Thyroid gland (tissue), 4 donors: ENCODE measurements at regions not wholly inside any gene's neighbourhood (a gene's known extent, or its start where the extent isn't known, plus 50 kb on each side); places are given as distances from the start of the nearest gene placed in this dataset.

Experiments
- DNase-seq, 2 donors: peaks; one replicate each; pipeline ENCODE4 v3.0.0-alpha.2; 2019
- H3K27ac ChIP-seq, 3 donors: fragments of 200-600 bp; sonication (generic); 1 replicate in 2 of 3; 2 replicates in 1 of 3; pipeline ENCODE4 v1.5.1; 2016 to 2019; ENCODE audit warnings: mild to moderate bottlenecking in 1 of 3, moderate library complexity in 1 of 3
- H3K27me3 ChIP-seq: fragments of 200-600 bp; sonication (generic); one replicate; pipeline ENCODE4 v1.5.1; 2019
- H3K36me3 ChIP-seq, 2 donors: fragments of 200-600 bp; sonication (generic); one replicate each; pipeline ENCODE4 v1.5.1; 2016 to 2019
- H3K4me1 ChIP-seq, 2 donors: fragments of 200-600 bp; sonication (generic); one replicate each; pipeline ENCODE4 v1.5.1; 2017 to 2019
- H3K4me3 ChIP-seq, 3 donors: fragments of 200-600 bp; sonication (generic); replicated peaks in 1 of 3; 1 replicate in 2 of 3; 2 replicates in 1 of 3; pipeline ENCODE4 v1.5.1; 2016; ENCODE audit warnings: mild to moderate bottlenecking in 1 of 3
- H3K9me3 ChIP-seq: fragments of 200-600 bp; sonication (generic); one replicate; pipeline ENCODE4 v1.5.1; 2017
- POLR2A ChIP-seq, 2 donors: fragments of 450-650 bp; IDR thresholded peaks; one replicate each; pipeline ENCODE4 v1.6.1; 2017; ENCODE audit warnings: antibody characterized with exemption in 2 of 2, mild to moderate bottlenecking in 2 of 2, moderate library complexity in 1 of 2
- WGBS, 2 donors: methylation state at CpG; one replicate each; pipeline ENCODE4 v1.1.5; 2017; 5-methylcytosine and 5-hydroxymethylcytosine counted together
- intact Hi-C: fragments of 100-400 bp; cut with DNase I; formaldehyde crosslinking; loops from one replicate; pipeline ENCODE4 v1.15.1; 2023
- TF ChIP-seq, protein P1 (sequence below), 6 experiments: fragments of 200-600 bp in 3 of 6; fragments of 450-650 bp in 3 of 6; sonication (generic) in 3 of 6; IDR thresholded peaks; one replicate each; pipeline ENCODE4 v1.5.1; 2016 to 2019; ENCODE audit warnings: antibody characterized with exemption in 6 of 6, mild to moderate bottlenecking in 2 of 6, inconsistent platforms in 1 of 6, moderate library complexity in 1 of 6

DNA sequence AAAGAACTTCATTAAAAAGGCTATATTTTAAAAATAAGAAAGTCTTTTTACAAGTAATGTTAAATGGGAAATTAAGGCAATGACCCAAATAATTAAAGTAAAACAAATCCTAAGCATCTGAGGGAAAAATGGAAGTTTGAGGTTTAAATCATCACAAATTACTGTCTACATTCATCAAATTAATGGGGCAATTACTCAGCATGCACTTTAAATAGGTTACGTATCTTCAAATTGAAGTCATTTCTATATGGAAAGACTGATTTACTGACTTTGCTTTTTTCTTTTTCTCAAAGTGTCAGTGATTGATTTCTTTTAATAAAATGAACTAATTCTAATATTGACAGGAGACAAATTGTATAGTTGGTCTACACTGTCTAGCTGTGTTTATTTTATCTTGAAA lies 1452.3 kb downstream of the NCAM2 start:
- intact Hi-C loops: no loop called here
- TF ChIP-seq, protein P1, sequence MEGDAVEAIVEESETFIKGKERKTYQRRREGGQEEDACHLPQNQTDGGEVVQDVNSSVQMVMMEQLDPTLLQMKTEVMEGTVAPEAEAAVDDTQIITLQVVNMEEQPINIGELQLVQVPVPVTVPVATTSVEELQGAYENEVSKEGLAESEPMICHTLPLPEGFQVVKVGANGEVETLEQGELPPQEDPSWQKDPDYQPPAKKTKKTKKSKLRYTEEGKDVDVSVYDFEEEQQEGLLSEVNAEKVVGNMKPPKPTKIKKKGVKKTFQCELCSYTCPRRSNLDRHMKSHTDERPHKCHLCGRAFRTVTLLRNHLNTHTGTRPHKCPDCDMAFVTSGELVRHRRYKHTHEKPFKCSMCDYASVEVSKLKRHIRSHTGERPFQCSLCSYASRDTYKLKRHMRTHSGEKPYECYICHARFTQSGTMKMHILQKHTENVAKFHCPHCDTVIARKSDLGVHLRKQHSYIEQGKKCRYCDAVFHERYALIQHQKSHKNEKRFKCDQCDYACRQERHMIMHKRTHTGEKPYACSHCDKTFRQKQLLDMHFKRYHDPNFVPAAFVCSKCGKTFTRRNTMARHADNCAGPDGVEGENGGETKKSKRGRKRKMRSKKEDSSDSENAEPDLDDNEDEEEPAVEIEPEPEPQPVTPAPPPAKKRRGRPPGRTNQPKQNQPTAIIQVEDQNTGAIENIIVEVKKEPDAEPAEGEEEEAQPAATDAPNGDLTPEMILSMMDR (IDR thresholded peaks at IDR 0.05): no peak
- TF ChIP-seq POLR2A (IDR thresholded peaks at IDR 0.05): no peak
- 82 to 93% methylated on average over 1 of the region's 1 CpG for WGBS, 2 donors
- no peak overlapping the region for H3K4me3 ChIP-seq
- no peaks in the 10 kb centered on the region for H3K9me3 ChIP-seq
- H3K27ac ChIP-seq: no peak overlapping the region
- H3K36me3 ChIP-seq: no peaks in the 10 kb centered on the region
- H3K27me3 ChIP-seq: no peaks in the 10 kb centered on the region
- H3K4me1 ChIP-seq: no peaks in the 10 kb centered on the region
- DNase-seq: no peak

DNA sequence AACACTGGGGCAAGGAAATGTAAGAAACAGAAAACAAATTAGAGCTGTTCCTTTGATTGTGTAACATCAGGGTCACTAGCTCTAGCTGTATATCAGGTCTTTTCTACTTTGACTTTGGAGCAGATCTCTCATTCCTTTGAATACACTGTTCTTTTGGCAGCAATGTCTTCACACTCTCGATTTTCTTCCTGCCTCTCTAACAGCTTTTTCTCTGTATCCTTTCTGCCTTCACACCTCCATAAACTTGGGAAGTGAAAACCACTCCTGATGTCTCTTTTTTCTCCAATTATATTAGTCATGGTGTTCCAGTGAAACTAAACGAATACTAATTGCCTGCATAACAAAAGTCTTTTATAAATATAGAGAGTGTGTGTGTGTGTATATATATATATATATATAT lies 1458.0 kb downstream of the NCAM2 start:
- no peak overlapping the region for H3K27ac ChIP-seq
- intact Hi-C loops: no loop called here
- TF ChIP-seq, protein P1 (IDR thresholded peaks at IDR 0.05): no peak
- no peak for TF ChIP-seq POLR2A (IDR thresholded peaks at IDR 0.05)
- WGBS, 2 donors: 63% methylated on average over 2 of the region's 2 CpGs
- H3K36me3 ChIP-seq: no peaks in the 10 kb centered on the region
- H3K27me3 ChIP-seq: no peaks in the 10 kb centered on the region
- H3K9me3 ChIP-seq: no peaks in the 10 kb centered on the region
- no peaks in the 10 kb centered on the region for H3K4me1 ChIP-seq
- no peak overlapping the region for H3K4me3 ChIP-seq
- DNase-seq: no peak

DNA sequence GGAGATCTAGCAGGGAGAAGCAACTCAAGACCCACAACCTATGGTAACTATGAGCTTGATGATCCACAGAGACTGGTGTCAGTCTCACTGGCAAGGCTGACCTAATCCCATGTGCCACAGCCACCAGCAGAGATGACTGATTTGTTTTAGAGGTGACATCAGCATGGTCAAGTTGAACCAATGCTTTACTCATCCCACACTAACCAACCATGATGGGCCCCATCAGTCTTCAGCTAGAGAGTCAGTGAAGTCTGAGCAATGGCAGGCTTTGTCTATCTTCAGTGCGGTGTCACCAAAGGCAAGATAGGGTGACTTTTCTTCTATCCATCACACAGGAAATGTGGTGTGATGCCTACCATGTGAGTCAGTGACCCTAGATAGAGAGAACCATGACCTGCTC lies 1470.7 kb downstream of the NCAM2 start:
- no peak overlapping the region for H3K4me3 ChIP-seq
- H3K9me3 ChIP-seq: no peaks in the 10 kb centered on the region
- no peak for TF ChIP-seq POLR2A (IDR thresholded peaks at IDR 0.05)
- TF ChIP-seq, protein P1 (IDR thresholded peaks at IDR 0.05): no peak
- no peaks in the 10 kb centered on the region for H3K36me3 ChIP-seq
- H3K27ac ChIP-seq: no peak overlapping the region
- no peaks in the 10 kb centered on the region for H3K4me1 ChIP-seq
- intact Hi-C loops: no loop called here
- no peak for DNase-seq
- H3K27me3 ChIP-seq: no peaks in the 10 kb centered on the region
- 86 to 100% methylated on average over 1 of the region's 1 CpG for WGBS, 2 donors

DNA sequence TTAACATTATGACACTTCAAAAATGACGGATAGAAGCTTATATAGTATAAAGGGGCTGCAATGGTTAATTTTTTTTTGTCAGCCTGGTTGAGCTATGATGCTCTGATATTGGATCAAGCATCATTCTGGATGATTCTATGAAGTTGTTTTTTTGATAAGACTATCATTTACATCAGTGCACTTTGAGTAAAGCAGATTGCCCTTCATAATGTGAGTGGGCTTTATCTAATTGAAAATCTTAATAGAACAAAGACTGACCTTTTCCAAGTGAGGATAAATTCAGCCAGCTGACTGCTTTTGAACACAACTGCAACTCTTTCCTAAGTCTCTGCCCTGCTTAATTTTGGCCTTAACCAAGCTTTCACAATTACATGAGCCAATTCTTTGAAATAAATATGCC lies 1476.2 kb downstream of the NCAM2 start:
- H3K9me3 ChIP-seq: no peaks in the 10 kb centered on the region
- H3K4me3 ChIP-seq: no peak overlapping the region
- no peaks in the 10 kb centered on the region for H3K36me3 ChIP-seq
- no peaks in the 10 kb centered on the region for H3K4me1 ChIP-seq
- DNase-seq: no peak
- no peak overlapping the region for H3K27ac ChIP-seq
- 84 to 86% methylated on average over 1 of the region's 1 CpG for WGBS, 2 donors
- no peak for TF ChIP-seq POLR2A (IDR thresholded peaks at IDR 0.05)
- TF ChIP-seq, protein P1 (IDR thresholded peaks at IDR 0.05): no peak
- no peaks in the 10 kb centered on the region for H3K27me3 ChIP-seq
- intact Hi-C loops: no loop called here

DNA sequence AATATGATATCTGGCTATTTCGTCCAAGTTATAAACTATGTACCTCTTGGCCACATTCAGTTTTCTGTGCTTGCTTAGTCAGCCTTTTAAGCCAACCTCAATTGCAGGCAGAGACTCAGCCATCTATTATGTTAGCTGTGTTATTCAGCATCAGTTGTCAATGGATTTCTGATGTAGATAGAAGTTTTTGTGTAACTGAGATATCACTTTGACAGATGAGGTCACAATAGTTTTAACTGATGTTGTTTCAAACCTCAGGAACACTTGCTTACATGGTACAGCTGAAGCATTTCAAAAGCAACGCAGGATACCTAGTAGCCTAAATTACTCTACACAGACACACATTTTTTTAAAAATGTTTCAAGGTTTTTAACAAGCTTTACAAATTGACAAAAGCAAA lies 1478.0 kb downstream of the NCAM2 start:
- TF ChIP-seq, protein P1 (IDR thresholded peaks at IDR 0.05): no peak
- TF ChIP-seq POLR2A (IDR thresholded peaks at IDR 0.05): no peak
- WGBS, 2 donors: 81 to 86% methylated on average over 2 of the region's 2 CpGs
- Histone ChIP-seq H3K9me3 (no peaks in the 10 kb centered on the region), H3K4me1 (no peaks in the 10 kb centered on the region), H3K36me3 (no peaks in the 10 kb centered on the region), H3K27ac (no peak overlapping the region), H3K4me3 (no peak overlapping the region), H3K27me3 (no peaks in the 10 kb centered on the region)
- DNase-seq: no peak
- intact Hi-C loops: no loop called here
